HG02973 (cell line): ENCODE measurements at regions not wholly inside any gene's neighbourhood (a gene's known extent, or its start where the extent isn't known, plus 50 kb on each side); places are given as distances from the start of the nearest gene placed in this dataset.
"Not testable (repeated sequence)": the region's sequence is repeated elsewhere in the genome, so short reads cannot be mapped to it uniquely, and the experiment has no call there.

Experiments used
- ATAC-seq: cut with Tn5 transposase; IDR thresholded peaks from one replicate; pipeline ENCODE4 v1.9.1; 2021; ENCODE audit warnings: moderate library complexity; ENCODE audit not compliant: unreplicated experiment

- ATAC-seq, result not testable (repeated sequence)
Measured at GRCh38 chr14:106398931-106399331, 872.5 kb downstream of the TMEM121 start.

- not testable (repeated sequence) for ATAC-seq
Measured at GRCh38 chr14:106401316-106401715, 874.9 kb downstream of the TMEM121 start.

DNA sequence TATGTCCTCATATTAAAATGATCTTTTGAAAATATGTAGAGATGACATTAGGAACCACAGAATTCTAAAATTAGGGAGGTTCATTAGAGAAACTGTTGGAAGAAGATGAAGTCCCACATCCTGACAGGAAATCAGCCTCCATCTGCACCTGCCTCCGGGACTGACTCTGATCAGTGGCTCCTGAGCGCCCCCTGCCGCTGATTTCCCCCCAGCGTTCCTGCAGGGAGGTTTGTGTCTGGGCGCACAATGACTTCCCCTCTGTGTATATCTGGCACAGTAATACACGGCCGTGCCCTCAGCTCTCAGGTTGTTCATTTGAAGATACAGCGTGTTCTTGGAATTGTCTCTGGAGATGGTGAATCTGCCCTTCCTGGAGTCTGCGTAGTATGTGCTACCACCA is 883.8 kb downstream of the TMEM121 start:
- ATAC-seq, result not testable (repeated sequence)

GRCh38 chr14:106414464-106414863 is 888.1 kb downstream of the TMEM121 start:
- ATAC-seq, result no peak

DNA sequence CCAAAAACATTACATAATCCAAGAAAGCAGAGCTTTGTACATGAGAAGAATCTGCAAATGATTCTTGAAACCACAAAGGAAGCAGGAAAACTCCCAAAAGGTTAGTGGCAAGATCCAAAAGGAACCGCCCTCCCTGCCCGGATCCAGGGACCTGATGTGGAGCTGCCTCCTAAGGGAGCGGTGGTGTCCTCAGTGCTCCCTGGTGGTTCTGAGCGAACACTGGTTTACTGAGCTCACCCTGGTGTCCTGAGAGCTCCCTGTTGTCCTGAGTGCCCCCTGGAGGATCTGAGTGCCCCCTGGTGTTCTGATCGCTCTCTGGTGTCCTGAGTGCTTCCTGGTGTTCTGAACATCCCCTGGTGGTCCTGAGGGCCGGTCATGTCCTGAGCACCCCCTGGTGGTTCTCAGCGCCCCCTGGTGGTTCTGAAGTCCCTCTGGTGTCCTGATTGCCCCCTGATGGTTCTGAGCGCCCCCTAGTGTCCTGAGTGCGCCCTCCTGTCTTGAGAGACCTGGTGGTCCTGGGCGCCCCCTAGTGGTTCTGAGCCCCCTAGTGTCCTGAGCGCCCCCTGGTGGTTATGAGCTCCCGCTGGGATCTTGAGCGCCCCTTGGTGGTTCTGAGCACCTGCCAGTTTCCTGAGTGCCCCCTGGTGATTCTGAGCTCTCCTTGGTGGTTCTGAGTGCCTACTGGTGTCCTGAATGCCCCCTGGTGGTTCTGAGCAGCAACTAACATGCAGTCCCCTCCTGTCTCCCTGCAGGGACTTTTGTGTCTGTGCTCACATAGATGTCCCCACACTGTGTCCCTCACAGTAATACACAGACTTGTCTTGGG is 891.1 kb downstream of the TMEM121 start:
- peak; percentile 77 for ATAC-seq

GRCh38 chr14:106419376-106419965 is 893.1 kb downstream of the TMEM121 start:
- ATAC-seq, result no peak

- ATAC-seq, result not testable (repeated sequence)
Measured at GRCh38 chr14:106421431-106422033, 895.1 kb downstream of the TMEM121 start.

DNA sequence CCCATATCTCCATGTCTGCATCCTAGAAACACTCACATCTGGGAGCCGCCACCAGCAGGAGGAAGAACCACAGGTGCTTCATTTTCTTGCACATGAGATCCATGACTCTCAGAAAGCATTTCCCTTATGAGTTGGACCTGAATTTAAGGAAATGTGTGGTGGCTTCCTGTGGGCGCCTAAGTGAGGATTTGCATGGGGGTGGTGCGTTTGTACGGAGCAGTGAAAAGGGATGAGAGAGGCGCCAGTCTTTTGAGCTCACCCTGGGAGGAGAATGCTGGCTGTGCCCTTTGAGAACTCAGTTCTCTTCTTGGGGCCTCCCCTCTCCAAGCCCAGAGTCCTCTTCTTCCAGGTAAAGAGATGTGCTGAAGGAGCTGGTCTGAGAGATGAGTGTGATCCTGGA is 895.7 kb downstream of the TMEM121 start:
- ATAC-seq, result no peak

GRCh38 chr14:106425150-106425549 is 898.8 kb downstream of the TMEM121 start:
- not testable (repeated sequence) for ATAC-seq

DNA sequence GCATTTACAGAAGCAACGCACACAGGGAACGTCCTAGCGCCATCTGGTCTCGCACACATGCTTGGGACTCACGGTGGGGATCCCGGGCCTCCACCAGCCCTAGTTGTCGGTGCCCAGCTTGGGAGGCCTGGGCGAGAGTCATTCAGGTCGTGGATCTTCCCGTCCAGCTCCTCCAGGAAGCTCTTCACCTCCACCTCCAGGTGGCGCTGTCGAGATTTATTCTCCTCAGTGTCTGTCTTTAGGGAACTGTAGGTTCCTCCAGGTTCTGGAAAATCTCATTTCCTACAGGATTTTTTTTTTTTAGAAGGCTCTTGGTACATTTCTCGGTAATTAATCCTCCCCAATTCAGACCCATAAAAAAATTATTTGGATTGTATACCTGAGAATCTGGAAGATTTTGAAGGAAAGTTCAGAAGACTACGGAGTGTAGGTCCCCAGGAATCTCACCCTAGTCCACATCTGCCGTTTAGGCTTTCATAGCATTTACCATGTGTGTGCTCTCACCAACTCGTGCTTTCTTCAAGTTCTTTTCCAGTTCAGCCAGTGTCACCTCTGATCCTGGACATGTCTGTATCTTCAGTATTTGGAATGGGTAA is 910.0 kb downstream of the TMEM121 start:
- no peak for ATAC-seq

- no peak for ATAC-seq
Measured at GRCh38 chr14:106442857-106443256, 916.5 kb downstream of the TMEM121 start.

GRCh38 chr14:106455026-106455425 is 928.6 kb downstream of the TMEM121 start:
- no peak for ATAC-seq

DNA sequence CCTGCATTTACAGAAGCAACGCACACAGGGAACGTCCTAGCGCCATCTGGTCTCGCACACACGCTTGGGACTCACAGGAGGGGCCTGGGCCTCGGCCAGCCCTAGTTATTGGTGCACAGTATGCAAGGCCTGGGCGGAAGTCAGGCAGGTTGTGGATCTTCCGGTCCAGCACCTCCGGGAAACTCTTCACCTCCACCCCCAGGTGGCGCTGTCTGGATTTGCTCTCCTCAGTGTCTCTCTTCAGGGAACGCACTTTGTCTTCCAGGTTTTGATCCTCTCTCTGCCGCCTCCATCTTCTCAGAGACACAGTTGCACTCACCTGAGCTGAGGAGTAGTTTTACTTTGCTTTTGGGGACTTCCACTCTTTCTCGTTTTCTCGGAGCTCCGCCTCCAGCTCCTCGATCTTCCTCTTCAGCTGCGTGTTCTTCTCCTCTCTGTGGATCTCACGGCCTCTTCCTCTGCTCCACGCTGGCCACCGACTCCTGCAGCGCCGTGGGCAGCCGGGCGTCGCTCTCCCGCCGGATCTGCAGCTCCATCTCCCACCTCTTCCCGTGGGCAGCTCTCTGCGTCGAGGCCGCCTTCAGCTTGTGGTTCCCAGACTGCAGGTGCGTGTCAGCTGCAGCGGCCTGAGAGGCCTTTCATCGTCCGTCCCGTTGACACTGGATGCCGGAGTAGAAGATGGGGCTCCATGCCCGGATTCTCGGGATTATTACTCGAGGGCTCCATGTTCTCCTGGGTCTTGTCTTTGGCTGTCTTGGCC is 933.8 kb downstream of the TMEM121 start:
- no peak for ATAC-seq

DNA sequence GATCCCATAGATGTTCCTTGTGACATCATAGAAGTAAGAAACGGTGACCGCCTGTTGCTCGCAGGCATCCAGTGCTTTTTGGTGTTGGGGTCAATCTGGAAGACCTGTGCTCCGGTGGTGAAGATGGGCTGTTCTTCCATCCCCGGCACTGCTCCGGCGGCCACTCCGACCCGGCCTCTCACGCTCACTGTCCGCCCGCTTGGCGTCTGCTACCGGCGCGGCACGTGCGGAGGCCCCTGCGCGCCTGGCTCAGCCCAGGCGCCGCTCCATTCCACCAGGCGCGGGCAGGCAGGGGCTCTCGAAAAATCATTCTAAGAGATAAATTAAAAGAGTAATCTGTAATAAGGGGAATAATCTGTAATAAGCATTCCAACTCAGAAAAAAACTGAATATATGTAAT is 934.5 kb downstream of the TMEM121 start:
- no peak for ATAC-seq

- ATAC-seq, result not testable (repeated sequence)
Measured at GRCh38 chr14:106466483-106466882, 940.1 kb downstream of the TMEM121 start.

GRCh38 chr14:106468869-106469268 is 942.5 kb downstream of the TMEM121 start:
- not testable (repeated sequence) for ATAC-seq

GRCh38 chr14:106470028-106470427 is 943.6 kb downstream of the TMEM121 start:
- ATAC-seq, result not testable (repeated sequence)

DNA sequence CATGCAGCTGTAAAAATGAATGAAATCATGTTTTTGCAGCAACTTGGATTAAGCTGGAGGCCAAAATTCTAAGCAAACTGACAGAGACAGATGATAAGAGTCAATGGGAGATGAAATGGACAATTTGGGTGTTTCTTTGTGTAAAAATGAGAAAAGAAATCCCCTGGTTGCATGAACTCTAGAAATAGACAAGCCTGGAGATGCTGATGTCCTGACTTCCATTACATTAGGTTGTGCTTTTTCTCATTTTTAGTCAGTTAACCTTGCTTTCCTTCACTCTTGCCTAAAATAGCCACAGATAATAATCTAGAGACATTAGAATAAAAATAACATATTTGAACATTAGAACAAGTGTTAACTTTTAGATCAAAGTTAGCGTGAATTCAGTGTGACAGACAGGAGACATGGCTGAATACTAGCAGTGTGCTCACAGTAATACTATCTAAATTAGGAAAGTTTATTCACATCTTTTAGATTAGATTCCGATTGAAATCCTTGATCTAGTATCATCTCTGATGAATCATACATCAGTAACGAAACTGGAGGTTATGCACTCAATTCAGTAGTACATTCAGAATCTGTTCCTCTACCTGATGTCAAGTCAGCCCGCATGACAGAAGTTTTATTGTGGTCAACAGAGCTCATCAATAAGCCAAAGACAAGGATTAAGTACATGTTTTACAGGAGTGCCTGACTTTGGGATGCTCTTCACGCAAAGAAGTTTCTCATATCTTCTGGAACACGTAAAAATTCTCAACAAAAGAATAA is 948.1 kb downstream of the TMEM121 start:
- not testable (repeated sequence) for ATAC-seq

DNA sequence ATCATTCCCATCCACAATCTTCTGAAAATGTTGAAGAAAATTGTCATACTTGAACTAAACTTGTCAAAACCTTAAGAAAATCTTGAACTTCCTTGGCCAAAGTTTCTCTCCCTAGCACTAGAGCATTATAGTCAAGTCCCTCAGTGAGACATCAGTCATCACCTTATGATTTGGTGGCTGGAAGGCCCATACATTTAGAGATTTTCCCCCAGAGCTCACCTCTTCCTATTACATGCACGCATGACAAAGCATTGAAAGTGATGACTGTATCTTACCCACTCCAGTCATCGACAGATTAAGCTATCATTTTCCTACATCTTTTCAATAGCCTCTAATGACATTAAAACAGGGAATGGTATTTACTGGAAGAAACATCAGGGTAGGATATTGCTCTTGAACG is 948.8 kb downstream of the TMEM121 start:
- not testable (repeated sequence) for ATAC-seq

- not testable (repeated sequence) for ATAC-seq
Measured at GRCh38 chr14:106477600-106477999, 951.2 kb downstream of the TMEM121 start.
